WTC11 (cell line): ENCODE measurements at regions not wholly inside any gene's neighbourhood (a gene's known extent, or its start where the extent isn't known, plus 50 kb on each side); places are given as distances from the start of the nearest gene placed in this dataset.

Experiments
- ATAC-seq: fragments of 200-7000 bp; cut with Tn5 transposase; 2 replicates; pipeline ENCODE4 v1.10.0; 2021; ENCODE audit warnings: mild to moderate bottlenecking, moderate library complexity
- CTCF ChIA-PET: fragments of 300-600 bp; sonication (Branson Sonifier 250); formaldehyde crosslinking; loops from one replicate; lab custom pipeline; 2021; ENCODE audit warnings: antibody characterized with exemption; lab: Charles Lee
- POLR2A ChIA-PET: fragments of 350-600 bp; sonication (Branson Sonifier 250); formaldehyde crosslinking; loops from one replicate; lab custom pipeline; 2021; ENCODE audit warnings: antibody characterized with exemption; lab: Charles Lee
- DNase-seq: peaks from one replicate; pipeline ENCODE4 v3.0.0; 2021; ENCODE audit warnings: low spot score
- H3K27ac Mint-ChIP-seq: 2 replicates; pipeline ENCODE4 v1.8.0; 2021; ENCODE audit warnings: mixed read lengths
- H3K27me3 Mint-ChIP-seq: 2 replicates; pipeline ENCODE4 v1.8.0; 2021; ENCODE audit warnings: low read depth, mild to moderate bottlenecking, moderate library complexity, mixed read lengths
- H3K36me3 Mint-ChIP-seq: 2 replicates; pipeline ENCODE4 v1.8.0; 2021; ENCODE audit warnings: mixed read lengths
- H3K4me1 Mint-ChIP-seq: 2 replicates; pipeline ENCODE4 v1.8.0; 2022; ENCODE audit warnings: mixed read lengths
- H3K4me3 Mint-ChIP-seq: 2 replicates; pipeline ENCODE4 v1.8.0; 2021; ENCODE audit warnings: mild to moderate bottlenecking, moderate library complexity, mixed read lengths
- H3K9me3 Mint-ChIP-seq: 2 replicates; pipeline ENCODE4 v1.8.0; 2021; ENCODE audit warnings: mixed read lengths
- CREB1 ChIP-seq: sonication (generic); formaldehyde crosslinking; IDR thresholded peaks from 2 replicates; pipeline ENCODE4 v1.8.0; 2023; ENCODE audit warnings: mild to moderate bottlenecking, missing genetic modification reagents
- CTCF ChIP-seq: fragments of 200-600 bp; IDR thresholded peaks from 2 replicates; pipeline ENCODE4 v1.8.0; 2022; ENCODE audit warnings: antibody characterized with exemption
- IRF1 ChIP-seq: sonication (generic); formaldehyde crosslinking; IDR thresholded peaks from 2 replicates; pipeline ENCODE4 v1.8.0; 2023; ENCODE audit warnings: missing genetic modification reagents
- NR3C1 ChIP-seq: sonication (generic); formaldehyde crosslinking; conservative IDR thresholded peaks from 2 replicates; pipeline ENCODE4 v1.8.1; 2023; ENCODE audit warnings: low read depth, mild to moderate bottlenecking, missing genetic modification reagents
- PRRX2 ChIP-seq: fragments of 250-450 bp; sonication (Bioruptor Pico); IDR thresholded peaks from 2 replicates; pipeline ENCODE4 v1.8.0; 2021; ENCODE audit warnings: mild to moderate bottlenecking
- SOX15 ChIP-seq: fragments of 250-450 bp; sonication (Bioruptor Pico); IDR thresholded peaks from 2 replicates; pipeline ENCODE4 v1.9.0; 2021; ENCODE audit warnings: mild to moderate bottlenecking
- TEAD4 ChIP-seq: sonication (generic); formaldehyde crosslinking; IDR thresholded peaks from 2 replicates; pipeline ENCODE4 v1.8.0; 2022; ENCODE audit warnings: mild to moderate bottlenecking, missing genetic modification reagents
- USF1 ChIP-seq: sonication (generic); formaldehyde crosslinking; IDR thresholded peaks from 2 replicates; pipeline ENCODE4 v1.8.0; 2022; ENCODE audit warnings: mild to moderate bottlenecking, missing genetic modification reagents
- ZNF263 ChIP-seq: sonication (generic); formaldehyde crosslinking; IDR thresholded peaks from 2 replicates; pipeline ENCODE4 v1.8.1; 2022; ENCODE audit warnings: low read depth, mild to moderate bottlenecking, moderate library complexity, missing genetic modification reagents
- ZNF396 ChIP-seq: fragments of 250-450 bp; sonication (Bioruptor Pico); IDR thresholded peaks from 2 replicates; pipeline ENCODE4 v1.8.0; 2021; ENCODE audit warnings: mild to moderate bottlenecking, moderate library complexity, borderline replicate concordance
- ZNF425 ChIP-seq: fragments of 250-450 bp; sonication (Bioruptor Pico); conservative IDR thresholded peaks from 2 replicates; pipeline ENCODE4 v1.9.0; 2021; ENCODE audit warnings: mild to moderate bottlenecking
- TF ChIP-seq, protein P1 (sequence below): sonication (generic); formaldehyde crosslinking; IDR thresholded peaks from 2 replicates; pipeline ENCODE4 v1.8.0; 2022; ENCODE audit warnings: mild to moderate bottlenecking, missing genetic modification reagents
- TF ChIP-seq, protein P2 (sequence below): sonication (generic); formaldehyde crosslinking; IDR thresholded peaks from 2 replicates; pipeline ENCODE4 v1.8.0; 2022; ENCODE audit warnings: mild to moderate bottlenecking, missing genetic modification reagents
- TF ChIP-seq, protein P3 (sequence below): sonication (generic); formaldehyde crosslinking; IDR thresholded peaks from 2 replicates; pipeline ENCODE4 v1.8.1; 2023; ENCODE audit warnings: mild to moderate bottlenecking, moderate library complexity, missing genetic modification reagents
- TF ChIP-seq, protein P4 (sequence below): fragments of 250-450 bp; sonication (Bioruptor Pico); IDR thresholded peaks from 2 replicates; pipeline ENCODE4 v1.9.0; 2021; ENCODE audit warnings: mild to moderate bottlenecking
- TF ChIP-seq, protein P5 (sequence below): fragments of 250-450 bp; sonication (Bioruptor Pico); IDR thresholded peaks from 2 replicates; pipeline ENCODE4 v1.9.0; 2021; ENCODE audit warnings: mild to moderate bottlenecking
- TF ChIP-seq, protein P6 (sequence below): sonication (generic); formaldehyde crosslinking; IDR thresholded peaks from 2 replicates; pipeline ENCODE4 v1.8.1; 2023; ENCODE audit warnings: mild to moderate bottlenecking, missing genetic modification reagents
- TF ChIP-seq, protein P7 (sequence below): sonication (generic); formaldehyde crosslinking; conservative IDR thresholded peaks from 2 replicates; pipeline ENCODE4 v1.8.1; 2023; ENCODE audit warnings: mild to moderate bottlenecking, low read depth, missing genetic modification reagents, moderate library complexity

DNA sequence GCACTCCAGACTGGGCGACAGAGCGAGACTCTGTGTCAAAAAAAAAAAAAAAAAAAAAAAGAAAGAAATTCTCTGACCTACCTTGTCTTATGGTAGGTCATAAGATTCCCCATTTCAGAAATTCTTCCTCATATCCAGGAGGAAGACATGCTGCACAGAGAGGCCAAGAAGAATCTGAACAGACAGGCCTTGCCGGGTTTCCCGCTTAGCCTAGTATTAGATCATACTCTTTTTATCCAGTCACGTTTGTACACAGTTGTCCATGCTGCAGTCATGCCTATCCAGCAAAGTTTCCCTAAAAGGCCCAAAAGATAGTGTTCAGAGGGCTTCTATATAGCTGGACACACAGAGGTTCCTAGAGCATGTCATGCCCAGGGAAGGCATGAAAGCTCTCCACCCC, 93.6 kb upstream of the CHODL start:
- Mint-ChIP-seq H3K27me3 (no peaks in the 10 kb centered on the region), H3K9me3 (peaks cover 27% of the 10 kb centered on the region), H3K4me3 (no peak overlapping the region), H3K27ac (no peak overlapping the region), H3K36me3 (peaks cover 27% of the 10 kb centered on the region), H3K4me1 (peaks cover 16% of the 10 kb centered on the region)
- TF ChIP-seq TEAD4 (CRISPR knock-in tag) = no peak
- TF ChIP-seq, protein P1, sequence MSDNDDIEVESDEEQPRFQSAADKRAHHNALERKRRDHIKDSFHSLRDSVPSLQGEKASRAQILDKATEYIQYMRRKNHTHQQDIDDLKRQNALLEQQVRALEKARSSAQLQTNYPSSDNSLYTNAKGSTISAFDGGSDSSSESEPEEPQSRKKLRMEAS (CRISPR knock-in tag) = no peak
- no peak for TF ChIP-seq NR3C1 (CRISPR knock-in tag)
- POLR2A ChIA-PET = no interaction called here
- no peak for ATAC-seq
- DNase-seq = no peak
- CTCF ChIA-PET = no interaction called here

- DNase-seq (no peak), ATAC-seq (no peak)
- CTCF ChIA-PET = no interaction called here
- Mint-ChIP-seq H3K27me3 (no peaks in the 10 kb centered on the region), H3K4me1 (no peaks in the 10 kb centered on the region), H3K27ac (no peak overlapping the region), H3K36me3 (peaks cover 17% of the 10 kb centered on the region), H3K4me3 (no peak overlapping the region), H3K9me3 (peaks cover 18% of the 10 kb centered on the region)
- POLR2A ChIA-PET = no interaction called here
- TF ChIP-seq TEAD4 (CRISPR knock-in tag) = no peak
- TF ChIP-seq CTCF = no peak
- TF ChIP-seq, protein P2, sequence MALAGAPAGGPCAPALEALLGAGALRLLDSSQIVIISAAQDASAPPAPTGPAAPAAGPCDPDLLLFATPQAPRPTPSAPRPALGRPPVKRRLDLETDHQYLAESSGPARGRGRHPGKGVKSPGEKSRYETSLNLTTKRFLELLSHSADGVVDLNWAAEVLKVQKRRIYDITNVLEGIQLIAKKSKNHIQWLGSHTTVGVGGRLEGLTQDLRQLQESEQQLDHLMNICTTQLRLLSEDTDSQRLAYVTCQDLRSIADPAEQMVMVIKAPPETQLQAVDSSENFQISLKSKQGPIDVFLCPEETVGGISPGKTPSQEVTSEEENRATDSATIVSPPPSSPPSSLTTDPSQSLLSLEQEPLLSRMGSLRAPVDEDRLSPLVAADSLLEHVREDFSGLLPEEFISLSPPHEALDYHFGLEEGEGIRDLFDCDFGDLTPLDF (CRISPR knock-in tag) = no peak
- no peak for TF ChIP-seq ZNF396 (CRISPR knock-in tag)
- TF ChIP-seq, protein P3, sequence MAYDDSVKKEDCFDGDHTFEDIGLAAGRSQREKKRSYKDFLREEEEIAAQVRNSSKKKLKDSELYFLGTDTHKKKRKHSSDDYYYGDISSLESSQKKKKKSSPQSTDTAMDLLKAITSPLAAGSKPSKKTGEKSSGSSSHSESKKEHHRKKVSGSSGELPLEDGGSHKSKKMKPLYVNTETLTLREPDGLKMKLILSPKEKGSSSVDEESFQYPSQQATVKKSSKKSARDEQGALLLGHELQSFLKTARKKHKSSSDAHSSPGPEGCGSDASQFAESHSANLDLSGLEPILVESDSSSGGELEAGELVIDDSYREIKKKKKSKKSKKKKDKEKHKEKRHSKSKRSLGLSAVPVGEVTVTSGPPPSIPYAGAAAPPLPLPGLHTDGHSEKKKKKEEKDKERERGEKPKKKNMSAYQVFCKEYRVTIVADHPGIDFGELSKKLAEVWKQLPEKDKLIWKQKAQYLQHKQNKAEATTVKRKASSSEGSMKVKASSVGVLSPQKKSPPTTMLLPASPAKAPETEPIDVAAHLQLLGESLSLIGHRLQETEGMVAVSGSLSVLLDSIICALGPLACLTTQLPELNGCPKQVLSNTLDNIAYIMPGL (CRISPR knock-in tag) = no peak
- TF ChIP-seq, protein P4, sequence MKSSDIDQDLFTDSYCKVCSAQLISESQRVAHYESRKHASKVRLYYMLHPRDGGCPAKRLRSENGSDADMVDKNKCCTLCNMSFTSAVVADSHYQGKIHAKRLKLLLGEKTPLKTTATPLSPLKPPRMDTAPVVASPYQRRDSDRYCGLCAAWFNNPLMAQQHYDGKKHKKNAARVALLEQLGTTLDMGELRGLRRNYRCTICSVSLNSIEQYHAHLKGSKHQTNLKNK (CRISPR knock-in tag) = no peak
- no peak for TF ChIP-seq ZNF263 (CRISPR knock-in tag)
- TF ChIP-seq ZNF425 (CRISPR knock-in tag) = no peak
- TF ChIP-seq SOX15 = no peak
- TF ChIP-seq, protein P5, sequence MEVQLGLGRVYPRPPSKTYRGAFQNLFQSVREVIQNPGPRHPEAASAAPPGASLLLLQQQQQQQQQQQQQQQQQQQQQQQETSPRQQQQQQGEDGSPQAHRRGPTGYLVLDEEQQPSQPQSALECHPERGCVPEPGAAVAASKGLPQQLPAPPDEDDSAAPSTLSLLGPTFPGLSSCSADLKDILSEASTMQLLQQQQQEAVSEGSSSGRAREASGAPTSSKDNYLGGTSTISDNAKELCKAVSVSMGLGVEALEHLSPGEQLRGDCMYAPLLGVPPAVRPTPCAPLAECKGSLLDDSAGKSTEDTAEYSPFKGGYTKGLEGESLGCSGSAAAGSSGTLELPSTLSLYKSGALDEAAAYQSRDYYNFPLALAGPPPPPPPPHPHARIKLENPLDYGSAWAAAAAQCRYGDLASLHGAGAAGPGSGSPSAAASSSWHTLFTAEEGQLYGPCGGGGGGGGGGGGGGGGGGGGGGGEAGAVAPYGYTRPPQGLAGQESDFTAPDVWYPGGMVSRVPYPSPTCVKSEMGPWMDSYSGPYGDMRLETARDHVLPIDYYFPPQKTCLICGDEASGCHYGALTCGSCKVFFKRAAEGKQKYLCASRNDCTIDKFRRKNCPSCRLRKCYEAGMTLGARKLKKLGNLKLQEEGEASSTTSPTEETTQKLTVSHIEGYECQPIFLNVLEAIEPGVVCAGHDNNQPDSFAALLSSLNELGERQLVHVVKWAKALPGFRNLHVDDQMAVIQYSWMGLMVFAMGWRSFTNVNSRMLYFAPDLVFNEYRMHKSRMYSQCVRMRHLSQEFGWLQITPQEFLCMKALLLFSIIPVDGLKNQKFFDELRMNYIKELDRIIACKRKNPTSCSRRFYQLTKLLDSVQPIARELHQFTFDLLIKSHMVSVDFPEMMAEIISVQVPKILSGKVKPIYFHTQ = no peak
- TF ChIP-seq CREB1 (CRISPR knock-in tag) = no peak
- no peak for TF ChIP-seq PRRX2
- TF ChIP-seq, protein P6, sequence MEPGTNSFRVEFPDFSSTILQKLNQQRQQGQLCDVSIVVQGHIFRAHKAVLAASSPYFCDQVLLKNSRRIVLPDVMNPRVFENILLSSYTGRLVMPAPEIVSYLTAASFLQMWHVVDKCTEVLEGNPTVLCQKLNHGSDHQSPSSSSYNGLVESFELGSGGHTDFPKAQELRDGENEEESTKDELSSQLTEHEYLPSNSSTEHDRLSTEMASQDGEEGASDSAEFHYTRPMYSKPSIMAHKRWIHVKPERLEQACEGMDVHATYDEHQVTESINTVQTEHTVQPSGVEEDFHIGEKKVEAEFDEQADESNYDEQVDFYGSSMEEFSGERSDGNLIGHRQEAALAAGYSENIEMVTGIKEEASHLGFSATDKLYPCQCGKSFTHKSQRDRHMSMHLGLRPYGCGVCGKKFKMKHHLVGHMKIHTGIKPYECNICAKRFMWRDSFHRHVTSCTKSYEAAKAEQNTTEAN (CRISPR knock-in tag) = no peak
- no peak for TF ChIP-seq USF1 (CRISPR knock-in tag)
- no peak for TF ChIP-seq IRF1
- TF ChIP-seq, protein P7, sequence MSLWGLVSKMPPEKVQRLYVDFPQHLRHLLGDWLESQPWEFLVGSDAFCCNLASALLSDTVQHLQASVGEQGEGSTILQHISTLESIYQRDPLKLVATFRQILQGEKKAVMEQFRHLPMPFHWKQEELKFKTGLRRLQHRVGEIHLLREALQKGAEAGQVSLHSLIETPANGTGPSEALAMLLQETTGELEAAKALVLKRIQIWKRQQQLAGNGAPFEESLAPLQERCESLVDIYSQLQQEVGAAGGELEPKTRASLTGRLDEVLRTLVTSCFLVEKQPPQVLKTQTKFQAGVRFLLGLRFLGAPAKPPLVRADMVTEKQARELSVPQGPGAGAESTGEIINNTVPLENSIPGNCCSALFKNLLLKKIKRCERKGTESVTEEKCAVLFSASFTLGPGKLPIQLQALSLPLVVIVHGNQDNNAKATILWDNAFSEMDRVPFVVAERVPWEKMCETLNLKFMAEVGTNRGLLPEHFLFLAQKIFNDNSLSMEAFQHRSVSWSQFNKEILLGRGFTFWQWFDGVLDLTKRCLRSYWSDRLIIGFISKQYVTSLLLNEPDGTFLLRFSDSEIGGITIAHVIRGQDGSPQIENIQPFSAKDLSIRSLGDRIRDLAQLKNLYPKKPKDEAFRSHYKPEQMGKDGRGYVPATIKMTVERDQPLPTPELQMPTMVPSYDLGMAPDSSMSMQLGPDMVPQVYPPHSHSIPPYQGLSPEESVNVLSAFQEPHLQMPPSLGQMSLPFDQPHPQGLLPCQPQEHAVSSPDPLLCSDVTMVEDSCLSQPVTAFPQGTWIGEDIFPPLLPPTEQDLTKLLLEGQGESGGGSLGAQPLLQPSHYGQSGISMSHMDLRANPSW (CRISPR knock-in tag) = no peak
Observed at GRCh38 chr21:18148401-18148800, 96.2 kb upstream of the CHODL start.
